ENCODE measurements at regions not wholly inside any gene's neighbourhood (a gene's known extent, or its start where the extent isn't known, plus 50 kb on each side); places are given as distances from the start of the nearest gene placed in this dataset.

DNA sequence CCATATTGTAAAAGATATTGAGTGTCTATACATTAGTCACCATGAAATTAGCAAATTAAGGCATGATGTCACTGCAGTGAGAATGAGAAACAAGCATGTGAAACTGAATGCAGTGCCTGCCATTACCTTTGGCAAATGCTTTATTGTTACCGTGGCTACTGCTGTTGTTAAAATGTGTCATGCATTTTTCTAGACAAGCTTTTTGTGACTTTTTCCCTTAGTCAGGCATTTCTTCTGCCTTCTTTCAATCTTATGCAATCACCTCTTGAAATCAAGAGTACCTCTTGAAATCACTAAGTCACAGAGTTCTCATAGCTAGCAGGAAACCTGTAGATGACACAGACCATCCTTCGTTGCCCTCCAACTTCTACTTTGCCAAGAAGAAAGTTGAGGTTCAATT lies 461.7 kb upstream of the TENM4 start:
- DNase-seq, result no peak

DNA sequence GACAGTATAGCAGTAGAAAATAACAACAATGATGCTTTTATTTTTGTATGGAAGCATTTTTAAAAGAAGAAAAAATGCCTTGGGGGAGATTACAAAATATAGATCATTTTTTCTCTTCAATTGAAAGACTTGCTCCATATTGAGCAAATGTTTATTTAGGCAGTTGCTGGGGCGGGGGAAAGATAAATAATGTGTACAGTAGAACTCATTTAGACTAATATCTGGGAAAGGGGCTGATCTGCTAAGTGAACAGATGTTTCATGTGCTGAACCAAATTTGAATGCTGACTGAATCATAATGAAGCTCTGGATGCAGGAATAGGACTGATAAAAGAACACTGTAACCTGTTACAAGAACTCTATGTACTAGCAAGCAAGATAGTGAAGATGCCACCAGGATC lies 457.1 kb upstream of the TENM4 start:
- no peak for DNase-seq

DNA sequence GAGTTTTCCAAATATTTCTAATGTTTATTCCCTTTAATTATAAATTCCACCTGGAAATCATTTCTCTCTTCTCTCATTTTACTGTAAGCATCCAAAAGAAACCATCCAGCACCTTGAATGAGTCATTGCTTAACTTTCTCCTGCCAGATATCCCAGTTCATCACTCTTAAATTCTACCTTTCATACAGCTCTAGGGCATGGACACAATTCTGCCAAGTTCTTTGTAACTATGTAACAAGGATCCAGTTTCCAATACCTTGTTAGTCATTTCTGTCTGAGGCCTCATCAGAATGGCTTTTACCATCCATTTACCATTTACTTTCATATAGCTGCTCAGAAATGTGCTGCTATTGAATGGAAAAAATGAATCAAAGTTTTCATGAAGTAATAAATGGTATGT lies 455.4 kb upstream of the TENM4 start:
- DNase-seq, result no peak

DNA sequence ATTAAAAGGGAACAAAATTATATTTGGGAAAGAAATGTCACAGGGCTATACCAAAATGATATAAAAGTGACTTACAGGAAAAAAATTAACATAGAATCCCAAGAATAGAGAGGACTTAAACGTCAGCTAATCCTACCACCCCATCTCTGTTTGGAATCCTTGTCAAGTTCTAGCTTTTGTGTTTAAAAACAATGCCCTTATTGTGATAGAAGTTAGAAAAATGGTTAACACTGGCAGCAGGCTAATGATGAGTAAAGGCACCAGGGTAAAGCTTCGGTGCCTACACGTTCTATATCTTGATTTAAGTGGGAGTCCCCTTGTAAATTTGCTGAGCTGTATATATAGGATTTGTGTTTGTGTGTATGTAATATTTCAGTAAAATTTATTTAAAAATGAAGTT lies 453.3 kb upstream of the TENM4 start:
- DNase-seq, result no peak

DNA sequence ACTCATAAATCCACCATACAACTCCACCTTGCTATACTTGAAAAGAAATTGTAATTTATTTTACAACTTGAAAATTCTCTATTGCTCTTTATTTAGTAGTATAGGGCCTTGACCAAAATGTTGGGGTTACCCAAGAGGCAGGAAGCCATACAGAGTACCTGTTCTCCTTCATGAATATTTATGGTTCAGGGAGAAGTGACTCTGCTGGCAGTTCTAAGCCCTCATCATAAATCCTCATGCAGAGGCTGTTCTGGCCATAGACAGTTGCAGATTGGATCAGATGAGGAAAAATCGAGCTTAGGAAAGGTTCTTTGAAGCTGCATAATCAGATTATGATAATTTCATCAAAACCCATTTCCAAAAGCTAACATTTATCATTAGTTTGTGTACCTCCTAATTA lies 449.4 kb upstream of the TENM4 start:
- no peak for DNase-seq

DNA sequence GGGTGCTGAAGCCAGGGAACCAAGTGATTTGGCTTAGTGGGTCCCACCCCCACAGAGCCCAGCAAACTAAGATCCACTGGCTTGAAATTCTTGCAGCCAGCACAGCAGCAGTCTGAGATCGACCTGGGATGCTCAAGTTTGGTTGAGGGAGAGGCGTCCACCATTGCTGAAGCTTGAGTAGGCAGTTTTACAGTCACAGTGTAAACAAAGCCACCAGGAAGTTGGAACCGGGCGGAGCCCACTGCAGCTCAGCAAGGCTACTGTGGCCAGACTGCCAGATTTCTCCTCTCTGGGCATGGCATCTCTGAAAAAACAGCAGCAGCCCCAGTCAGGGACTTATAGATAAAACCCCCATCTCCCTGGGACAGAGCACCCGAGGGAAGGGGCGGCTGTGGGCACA lies 424.1 kb upstream of the TENM4 start:
- no peak for DNase-seq

DNA sequence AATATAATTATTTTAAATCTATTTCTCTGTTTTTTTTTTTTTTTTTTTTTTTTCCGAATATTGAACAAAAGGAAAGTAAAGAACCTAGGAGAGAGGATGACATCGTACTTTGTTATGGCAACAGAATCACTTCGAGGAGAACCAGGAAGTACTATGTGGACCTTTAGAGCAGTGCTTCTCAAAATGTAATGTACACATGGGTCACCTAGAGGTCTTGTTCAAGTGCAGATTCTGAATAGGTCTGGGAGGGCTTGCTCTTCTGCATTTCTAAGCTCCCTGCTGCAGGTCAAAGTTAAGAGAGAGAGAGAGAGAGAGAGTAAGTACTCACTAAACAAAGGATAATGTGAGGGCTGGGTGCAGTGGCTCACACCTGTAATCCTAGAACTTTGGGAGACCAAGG lies 419.5 kb upstream of the TENM4 start:
- DNase-seq, result no peak

DNA sequence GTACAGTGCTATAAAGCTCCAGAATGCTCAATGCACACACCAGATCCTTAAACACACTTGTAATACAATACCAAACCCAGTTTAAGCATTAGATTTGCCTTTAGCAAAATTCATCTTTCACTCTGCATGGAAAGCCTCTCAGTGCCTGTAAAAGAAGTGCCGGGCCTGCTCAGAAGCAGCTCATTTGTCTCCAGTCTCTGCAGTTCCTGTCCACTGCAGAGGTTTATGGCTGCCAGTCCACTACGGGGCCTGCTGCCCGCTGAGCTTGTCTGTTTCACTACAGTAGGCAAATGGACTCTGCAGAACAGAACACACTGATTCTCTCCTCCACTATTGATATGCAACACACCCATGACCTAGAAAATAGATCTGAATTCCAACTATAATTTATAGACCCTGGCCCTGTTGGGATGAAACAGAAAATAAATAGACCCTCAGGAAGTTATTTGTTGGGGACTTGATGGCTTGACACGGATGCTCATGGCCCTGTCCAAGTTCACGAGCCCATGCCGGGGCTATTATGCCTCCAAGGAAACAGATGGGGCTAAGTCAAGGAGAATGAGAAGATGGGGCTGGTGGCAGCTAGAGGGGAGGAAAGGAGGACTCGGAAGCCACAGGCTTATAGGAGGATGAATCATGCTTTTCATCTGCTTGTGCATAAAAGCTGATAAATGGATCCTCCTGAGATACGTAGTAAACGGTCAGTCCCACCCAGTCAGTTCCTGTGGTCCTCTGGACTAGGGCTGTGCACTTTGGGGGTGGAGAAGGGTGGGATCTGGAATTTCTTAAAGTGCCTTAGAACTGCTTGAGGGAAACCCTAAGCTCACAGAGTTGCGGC lies 416.8 kb upstream of the TENM4 start:
- no peak for DNase-seq

DNA sequence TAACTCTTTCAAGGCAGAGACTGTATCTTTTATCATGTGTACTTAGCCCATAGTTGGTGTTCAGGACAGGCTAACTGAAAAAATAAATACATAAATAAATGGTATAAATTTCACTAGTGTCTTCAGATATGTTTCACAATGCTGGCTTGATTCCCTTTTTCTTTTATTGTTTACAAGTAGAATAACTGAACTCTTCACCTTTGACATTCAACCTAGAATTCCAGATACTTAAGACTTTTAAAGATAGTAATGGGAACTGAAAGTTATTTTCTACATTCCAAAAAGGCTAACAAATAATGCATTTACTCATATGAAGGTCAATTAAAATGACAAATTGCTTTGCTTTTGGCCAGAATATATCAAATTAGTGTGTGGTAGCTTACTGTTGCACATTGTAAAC lies 411.3 kb upstream of the TENM4 start:
- DNase-seq, result no peak

DNA sequence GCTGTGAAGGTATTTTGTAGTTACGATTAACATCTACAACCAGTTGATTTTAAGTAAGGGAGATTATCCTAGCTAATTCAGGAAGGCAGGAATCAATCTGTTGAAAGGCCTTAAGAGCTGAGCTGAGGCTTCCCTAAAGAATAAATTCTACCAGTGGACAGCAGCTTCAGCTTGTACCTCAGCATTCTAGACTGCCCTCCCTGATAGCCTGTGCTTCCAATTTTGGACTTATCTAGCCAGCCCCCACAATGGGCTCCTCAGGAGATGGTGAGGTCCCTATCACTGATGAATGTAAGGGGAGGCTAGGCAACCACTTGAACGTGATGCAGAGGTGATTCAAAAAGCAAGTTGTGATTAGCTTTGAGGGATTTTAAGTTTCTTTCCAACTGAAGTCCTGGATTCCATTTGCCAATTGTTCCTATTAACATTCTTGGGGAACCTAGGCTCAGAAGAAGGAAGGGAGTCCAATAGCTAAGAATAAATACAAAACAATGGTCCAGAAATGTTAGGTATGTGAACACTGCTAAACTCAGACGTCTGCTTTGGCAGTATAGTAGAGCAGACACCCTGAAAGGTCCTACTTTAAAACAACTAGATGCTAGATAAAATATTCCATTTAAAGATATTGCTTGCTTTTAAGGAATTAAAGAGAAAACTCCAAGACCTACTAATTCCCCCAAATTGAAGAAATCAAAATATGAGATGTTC lies 404.3 kb upstream of the TENM4 start:
- no peak for DNase-seq

DNA sequence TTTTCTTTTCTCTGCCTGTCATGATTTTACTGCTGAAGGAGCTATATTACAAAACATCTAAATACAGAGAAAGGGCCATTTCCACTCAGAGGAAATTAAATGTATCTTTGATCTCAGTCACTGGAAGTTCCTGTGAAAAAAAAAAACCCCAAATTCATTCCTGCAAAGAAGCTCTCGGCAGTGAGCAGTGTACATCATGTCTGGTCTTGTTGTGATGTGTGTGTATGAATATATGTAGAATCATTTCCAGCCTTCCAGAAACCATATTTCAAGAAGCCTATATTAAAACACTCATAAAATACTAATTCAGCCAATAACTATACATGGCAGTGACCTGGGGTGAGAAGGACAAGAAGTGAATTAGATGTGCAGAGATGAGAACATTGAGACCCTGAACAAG lies 393.2 kb upstream of the TENM4 start:
- DNase-seq, result no peak

DNA sequence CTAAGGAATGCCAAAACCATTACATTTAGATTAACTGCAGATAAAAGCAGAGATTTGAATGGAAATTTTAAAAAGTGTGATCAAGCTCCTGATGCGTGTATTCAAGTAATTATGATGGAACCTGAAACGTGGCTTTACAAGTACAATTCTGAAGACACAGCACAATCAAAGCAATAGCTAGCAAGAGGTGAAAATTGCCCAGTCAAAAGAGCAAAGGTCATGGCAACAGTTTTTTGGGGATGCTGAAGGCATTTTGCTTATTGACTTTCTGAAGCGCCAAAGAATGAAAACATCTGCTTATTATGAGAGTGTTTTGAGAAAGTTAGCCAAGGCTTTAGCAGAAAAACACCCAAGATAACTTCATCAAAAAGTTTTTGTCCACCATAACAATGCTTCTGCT lies 389.6 kb upstream of the TENM4 start:
- no peak for DNase-seq

DNA sequence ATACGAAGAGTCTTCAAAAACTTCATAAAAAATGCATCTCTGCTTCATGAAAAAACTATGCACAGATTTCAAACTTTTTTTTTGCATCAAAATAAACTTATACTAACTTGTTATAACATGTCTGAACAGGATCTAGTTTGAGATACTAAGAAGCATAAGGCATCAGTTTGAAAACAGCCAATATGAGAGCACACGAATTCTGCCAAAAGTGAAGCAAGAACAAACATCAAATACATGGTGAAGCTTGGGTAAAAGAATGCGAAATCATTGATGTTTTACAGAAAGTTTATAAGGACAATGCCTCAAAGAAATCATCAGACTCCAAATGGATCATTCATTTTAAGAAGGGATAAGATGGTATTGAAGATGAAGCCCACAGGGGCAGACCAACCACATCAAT lies 389.1 kb upstream of the TENM4 start:
- no peak for DNase-seq

DNA sequence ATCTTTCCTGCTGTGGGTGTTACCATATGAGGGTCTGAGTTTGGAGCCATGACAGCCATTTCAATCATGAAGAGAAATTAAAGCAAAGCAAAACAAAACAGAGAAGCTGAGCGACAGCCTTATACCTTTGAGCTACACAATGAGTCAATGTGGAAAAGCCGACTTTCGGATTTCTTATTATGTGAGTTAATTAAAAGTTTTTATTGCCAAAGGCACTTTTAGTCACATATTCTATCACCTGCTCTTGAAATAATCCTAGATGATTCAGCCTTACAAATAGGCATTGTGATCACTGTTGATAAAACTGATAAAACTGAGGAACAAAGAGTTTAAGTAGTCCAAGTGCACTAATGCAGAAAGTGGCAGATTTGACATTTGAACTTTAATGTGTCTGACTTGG lies 381.9 kb upstream of the TENM4 start:
- no peak for DNase-seq

DNA sequence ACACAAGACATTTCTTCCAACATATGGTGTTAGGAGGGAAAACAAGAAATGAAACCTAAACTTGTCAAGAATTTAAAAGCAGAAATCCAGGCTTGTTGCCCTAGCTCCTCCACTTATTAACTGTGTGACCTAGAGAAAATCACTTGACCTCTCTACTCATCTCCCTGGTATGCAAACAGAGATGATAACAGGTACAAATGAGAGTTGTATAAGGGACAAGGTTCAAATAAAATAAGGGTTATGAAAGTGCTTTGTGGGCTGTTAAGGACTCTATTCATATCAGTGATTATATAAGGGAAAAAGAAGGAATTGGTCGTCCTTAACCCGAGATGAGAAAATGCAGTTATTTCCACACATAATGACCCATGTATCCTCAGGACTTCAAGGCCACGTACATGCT lies 372.7 kb upstream of the TENM4 start:
- no peak for DNase-seq

DNA sequence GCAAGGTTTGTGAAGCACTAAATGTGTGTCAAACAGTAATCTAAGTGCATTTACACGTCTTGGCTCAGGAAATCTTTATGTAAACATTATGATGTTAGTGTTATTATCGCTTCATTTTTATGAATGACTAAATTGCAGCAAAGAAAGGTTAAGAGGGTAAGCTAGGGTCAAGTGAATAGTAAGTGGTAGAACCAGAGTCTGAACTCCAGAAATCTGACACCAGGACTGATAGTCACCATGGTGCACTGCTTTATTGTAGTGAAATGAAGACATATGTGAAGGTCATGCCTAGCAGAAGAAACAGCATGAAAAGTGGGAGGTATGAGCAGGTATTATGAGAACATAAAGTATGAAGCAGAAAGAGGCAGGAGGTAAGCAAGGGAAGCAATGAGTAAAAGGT lies 368.7 kb upstream of the TENM4 start:
- no peak for DNase-seq

DNA sequence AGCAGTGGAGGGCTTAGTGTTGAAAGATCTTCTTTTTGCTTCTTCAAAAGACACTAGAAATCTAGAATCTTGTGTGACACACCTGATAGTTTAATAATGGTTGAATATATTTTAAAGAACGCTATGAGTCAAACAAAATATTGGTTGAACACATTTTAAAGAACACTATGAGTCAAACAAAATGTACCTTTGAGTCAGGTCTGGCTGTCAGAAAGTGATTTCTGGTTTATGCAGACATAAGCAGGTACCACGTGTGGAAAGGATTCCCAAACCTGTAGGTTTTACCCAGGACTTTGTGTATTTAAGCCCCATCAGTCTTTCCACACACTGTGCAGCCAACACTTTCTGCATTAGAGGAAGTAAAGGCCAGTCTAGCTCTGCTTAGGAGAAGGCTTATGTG lies 366.7 kb upstream of the TENM4 start:
- no peak for DNase-seq

DNA sequence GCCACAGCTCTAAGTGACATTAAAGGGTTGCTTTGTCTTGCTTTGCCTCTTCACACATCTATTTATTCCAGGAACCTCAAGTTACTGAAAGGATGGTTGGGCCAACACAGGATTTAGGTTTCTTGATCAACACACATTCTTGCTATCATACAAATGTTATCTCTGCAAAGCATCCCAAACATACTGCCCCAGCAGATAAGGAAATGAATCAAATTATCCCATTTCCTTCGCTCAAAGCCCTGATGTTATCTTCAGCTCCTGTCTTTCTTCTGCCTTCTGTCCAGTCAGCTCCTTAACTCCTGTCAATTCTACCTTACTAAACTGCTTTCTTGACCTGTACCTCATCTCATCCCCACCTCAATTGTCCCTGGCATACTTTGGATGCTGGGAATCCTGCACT lies 355.9 kb upstream of the TENM4 start:
- DNase-seq, result no peak

DNA sequence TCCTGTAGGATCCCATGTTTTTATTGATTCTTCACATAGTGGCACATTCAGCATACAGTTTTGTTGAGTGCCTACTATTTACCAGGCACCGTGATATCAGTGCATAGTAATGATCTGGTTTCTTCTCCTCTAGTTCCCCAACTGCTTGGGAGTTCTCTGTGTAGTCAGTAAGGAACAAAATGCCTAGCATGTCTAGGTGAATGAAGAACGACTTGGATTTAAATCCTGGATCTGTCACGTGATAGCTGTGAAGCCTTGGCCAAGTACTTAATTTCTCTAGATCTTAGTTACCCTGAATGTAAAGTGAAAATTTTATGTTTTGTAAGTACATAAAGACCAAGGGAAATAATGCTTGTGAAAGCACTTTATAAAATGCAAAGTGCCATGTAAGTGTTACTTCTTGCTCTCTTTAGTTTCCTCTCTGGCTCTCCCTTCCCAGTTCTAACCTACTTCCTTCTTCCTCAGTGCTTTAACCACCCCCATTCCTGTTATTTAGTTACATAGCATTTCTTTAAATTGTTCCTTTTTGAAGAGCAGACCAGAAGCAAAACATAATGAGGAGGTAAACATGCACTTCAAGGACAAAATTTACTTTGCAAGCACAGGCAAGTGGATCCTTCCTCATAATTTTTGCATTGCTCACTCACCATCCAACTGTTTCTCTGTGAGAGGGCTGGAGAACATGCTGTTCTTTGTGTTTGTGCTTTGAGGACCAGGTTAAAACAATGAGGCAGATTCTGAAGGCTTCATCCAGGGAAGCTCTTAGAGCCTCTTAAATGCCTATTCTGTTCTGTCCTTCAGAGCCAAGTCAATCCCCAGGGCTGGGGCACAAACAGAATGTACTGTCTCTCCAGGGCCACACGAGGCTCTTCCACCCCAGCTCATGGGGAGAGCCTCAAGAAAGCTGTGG lies 353.9 kb upstream of the TENM4 start:
- no peak for DNase-seq

DNA sequence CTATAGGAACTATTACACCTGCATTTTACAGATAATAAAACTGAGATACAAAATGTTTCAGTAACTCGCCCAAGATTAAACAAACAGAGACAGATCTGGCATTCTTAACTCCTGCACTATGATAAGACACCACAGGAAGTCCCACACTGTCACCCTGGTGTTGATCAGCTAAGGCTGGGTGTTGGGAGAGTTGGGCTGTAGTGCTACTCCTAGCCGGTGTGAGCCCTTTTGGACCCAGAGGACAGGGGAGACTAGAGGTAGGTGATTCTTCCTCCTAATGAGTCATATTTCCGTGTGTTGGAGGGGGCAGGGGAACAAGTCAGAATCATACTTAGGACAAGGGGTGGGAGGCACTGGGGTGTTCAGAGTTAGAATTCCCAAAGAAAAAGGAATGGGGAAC lies 353.2 kb upstream of the TENM4 start:
- DNase-seq, result no peak

DNA sequence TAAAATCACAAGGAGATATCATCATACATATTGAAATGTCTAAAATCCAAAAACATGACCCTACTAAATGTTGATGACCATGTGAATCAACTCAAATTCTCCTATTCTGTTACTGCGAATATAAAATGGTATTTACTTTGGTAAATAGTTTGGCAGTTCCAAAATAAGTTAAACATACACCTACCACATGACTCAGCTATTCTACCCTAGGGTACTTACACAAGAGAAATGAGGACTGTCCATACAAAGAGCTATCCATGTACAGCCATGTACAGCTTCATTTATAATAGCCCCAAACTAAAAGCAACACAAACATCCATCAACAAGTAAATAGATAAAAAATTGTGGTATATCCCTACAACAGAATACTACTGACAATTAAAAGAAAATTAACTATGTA lies 346.1 kb upstream of the TENM4 start:
- DNase-seq, result no peak

DNA sequence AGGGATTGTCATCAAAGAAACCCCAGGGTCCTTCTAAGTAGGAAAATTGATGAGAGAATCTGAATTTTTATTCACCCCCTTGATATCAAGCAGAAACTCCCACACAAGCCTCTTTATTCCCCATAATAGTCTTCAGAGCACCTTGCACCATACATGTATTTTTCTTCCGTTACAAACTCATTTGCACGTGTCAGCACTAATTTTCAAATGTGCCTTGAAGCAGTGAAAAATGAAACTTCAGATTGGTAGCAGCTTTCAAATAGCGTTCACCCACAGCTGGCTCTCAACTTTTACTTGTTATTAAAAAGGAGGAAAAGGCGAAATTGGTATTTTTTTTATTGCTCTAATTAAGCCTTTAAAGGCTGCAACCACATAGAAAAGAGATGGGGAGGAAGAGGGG lies 343.0 kb upstream of the TENM4 start:
- DNase-seq, result no peak

DNA sequence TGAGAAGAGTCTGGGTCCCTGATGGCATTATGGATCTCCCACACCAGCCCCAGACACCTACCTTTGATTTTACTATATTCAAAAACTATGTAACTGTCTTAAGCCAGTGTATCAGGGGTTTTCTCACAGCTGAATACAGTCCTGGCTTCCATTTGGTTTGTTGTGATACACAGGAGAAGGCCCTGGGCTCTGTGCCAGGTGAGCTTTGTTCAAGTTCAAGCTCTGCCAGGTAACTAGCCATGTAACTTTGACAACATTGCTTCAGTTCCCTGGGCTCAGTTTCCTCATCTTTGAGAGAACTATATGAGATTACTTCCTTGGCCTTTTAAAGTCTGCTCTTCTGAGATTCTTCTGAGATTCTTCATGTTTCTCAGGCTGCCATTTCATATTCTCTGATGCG lies 327.5 kb upstream of the TENM4 start:
- DNase-seq, result no peak
